ENCODE measurements at regions not wholly inside any gene's neighbourhood (a gene's known extent, or its start where the extent isn't known, plus 50 kb on each side); places are given as distances from the start of the nearest gene placed in this dataset.

DNA sequence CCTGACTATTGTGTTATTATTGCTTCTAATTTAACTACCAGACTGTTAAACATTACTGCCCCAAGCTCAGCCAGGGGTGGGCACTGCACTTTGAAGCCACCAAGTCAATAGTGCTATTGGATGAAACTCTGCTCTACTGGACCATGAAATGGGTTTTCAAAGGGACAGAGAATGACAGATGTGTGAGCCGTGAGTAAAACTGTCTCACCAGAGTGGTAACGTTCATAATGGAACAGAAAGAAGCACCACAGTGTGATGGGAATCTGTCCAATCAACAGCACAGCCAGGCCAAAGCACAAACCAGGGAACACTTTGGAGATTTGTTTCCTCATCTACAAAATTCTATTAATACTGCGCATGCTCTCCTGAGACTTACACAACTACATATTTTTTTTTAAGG lies 171.8 kb upstream of the LPP start:
- Histone ChIP-seq H3K9me3 (ENCODE audit: control insufficient read depth, insufficient read depth, low read depth, low read length) (no peaks in the 10 kb centered on the region), H3K27ac (ENCODE audit: low read length) (no peak overlapping the region), H3K4me3 (ENCODE audit: low read depth in 2 of 2, low read length in 2 of 2) (no peak overlapping the region), H3K27me3 (ENCODE audit: control insufficient read depth, insufficient read depth, low read length) (0 out of 2 replicates have a peak, but pooled peaks cover 3% of the 10 kb centered on the region), H3K36me3 (ENCODE audit: control insufficient read depth, insufficient read depth, low read length) (no peaks in the 10 kb centered on the region), H3K4me1 (ENCODE audit: control insufficient read depth, insufficient read depth, low read length) (no peaks in the 10 kb centered on the region)
- no TSS peak for BruUV-seq (replicated peaks)
- intact Hi-C loops (cut with micrococcal nuclease; ENCODE audit: unreplicated experiment), result no loop called here
- ChIA-PET CTCF (no interaction called here), POLR2A (no interaction called here)
- in situ Hi-C loops (cut with HindIII; ENCODE audit: low pct_unique_long_range_greater_than_20kb, low sequenced_read_pairs), result no loop called here
- no peak for DNase-seq (ENCODE audit: low read depth, low spot score)
- no peak for ATAC-seq
- TF ChIP-seq CTCF (IDR thresholded peaks at IDR 0.05) (no peak), TCF7L2 (IDR thresholded peaks at IDR 0.05; ENCODE audit: low read depth, low read length) (no peak)
- TF ChIP-seq, protein P1, sequence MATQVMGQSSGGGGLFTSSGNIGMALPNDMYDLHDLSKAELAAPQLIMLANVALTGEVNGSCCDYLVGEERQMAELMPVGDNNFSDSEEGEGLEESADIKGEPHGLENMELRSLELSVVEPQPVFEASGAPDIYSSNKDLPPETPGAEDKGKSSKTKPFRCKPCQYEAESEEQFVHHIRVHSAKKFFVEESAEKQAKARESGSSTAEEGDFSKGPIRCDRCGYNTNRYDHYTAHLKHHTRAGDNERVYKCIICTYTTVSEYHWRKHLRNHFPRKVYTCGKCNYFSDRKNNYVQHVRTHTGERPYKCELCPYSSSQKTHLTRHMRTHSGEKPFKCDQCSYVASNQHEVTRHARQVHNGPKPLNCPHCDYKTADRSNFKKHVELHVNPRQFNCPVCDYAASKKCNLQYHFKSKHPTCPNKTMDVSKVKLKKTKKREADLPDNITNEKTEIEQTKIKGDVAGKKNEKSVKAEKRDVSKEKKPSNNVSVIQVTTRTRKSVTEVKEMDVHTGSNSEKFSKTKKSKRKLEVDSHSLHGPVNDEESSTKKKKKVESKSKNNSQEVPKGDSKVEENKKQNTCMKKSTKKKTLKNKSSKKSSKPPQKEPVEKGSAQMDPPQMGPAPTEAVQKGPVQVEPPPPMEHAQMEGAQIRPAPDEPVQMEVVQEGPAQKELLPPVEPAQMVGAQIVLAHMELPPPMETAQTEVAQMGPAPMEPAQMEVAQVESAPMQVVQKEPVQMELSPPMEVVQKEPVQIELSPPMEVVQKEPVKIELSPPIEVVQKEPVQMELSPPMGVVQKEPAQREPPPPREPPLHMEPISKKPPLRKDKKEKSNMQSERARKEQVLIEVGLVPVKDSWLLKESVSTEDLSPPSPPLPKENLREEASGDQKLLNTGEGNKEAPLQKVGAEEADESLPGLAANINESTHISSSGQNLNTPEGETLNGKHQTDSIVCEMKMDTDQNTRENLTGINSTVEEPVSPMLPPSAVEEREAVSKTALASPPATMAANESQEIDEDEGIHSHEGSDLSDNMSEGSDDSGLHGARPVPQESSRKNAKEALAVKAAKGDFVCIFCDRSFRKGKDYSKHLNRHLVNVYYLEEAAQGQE (IDR thresholded peaks at IDR 0.05; ENCODE audit: insufficient read depth in 1 of 2, low read depth in 2 of 2, low read length in 1 of 2), result no peak

- ChIA-PET CTCF (no interaction called here), POLR2A (interaction anchor here (0.7 kb wide), 1 partner anchor 580 kb away, joined by 5 read pairs; no protein-coding TSS in a partner anchor)
- Histone ChIP-seq H3K4me1 (ENCODE audit: control insufficient read depth, insufficient read depth, low read length) (no peaks in the 10 kb centered on the region), H3K36me3 (ENCODE audit: control insufficient read depth, insufficient read depth, low read length) (no peaks in the 10 kb centered on the region), H3K27ac (ENCODE audit: low read length) (no peak overlapping the region), H3K4me3 (ENCODE audit: low read depth in 2 of 2, low read length in 2 of 2) (no peak overlapping the region), H3K27me3 (ENCODE audit: control insufficient read depth, insufficient read depth, low read length) (0 out of 2 replicates have a peak, but pooled peaks cover 3% of the 10 kb centered on the region), H3K9me3 (ENCODE audit: control insufficient read depth, insufficient read depth, low read depth, low read length) (no peaks in the 10 kb centered on the region)
- no TSS peak for BruUV-seq (replicated peaks)
- intact Hi-C loops (cut with micrococcal nuclease; ENCODE audit: unreplicated experiment) (no loop called here), in situ Hi-C loops (cut with HindIII; ENCODE audit: low pct_unique_long_range_greater_than_20kb, low sequenced_read_pairs) (no loop called here)
- TF ChIP-seq SIN3A (IDR thresholded peaks at IDR 0.05; ENCODE audit: borderline replicate concordance, insufficient read depth, low read depth, low read length), result no peak
- TF ChIP-seq, protein P1 (IDR thresholded peaks at IDR 0.05; ENCODE audit: insufficient read depth in 1 of 2, low read depth in 2 of 2, low read length in 1 of 2), result no peak
- TF ChIP-seq CTCF (IDR thresholded peaks at IDR 0.05), result no peak
- DNase-seq (ENCODE audit: low read depth, low spot score) (no peak), ATAC-seq (no peak)
These were observed 170.4 kb upstream of the LPP start for GRCh38 chr3:187983484-187984124.

Measured in Panc1 (cell line).